DOHH2 (cell line): ENCODE measurements at regions not wholly inside any gene's neighbourhood (a gene's known extent, or its start where the extent isn't known, plus 50 kb on each side); places are given as distances from the start of the nearest gene placed in this dataset.

ENCODE experiments used
- CTCF ChIP-seq: fragments of 200-600 bp; sonication (generic); IDR thresholded peaks from one replicate; pipeline ENCODE4 v1.5.1; 2014; ENCODE audit warnings: antibody characterized with exemption, mild to moderate bottlenecking, low read depth, low read length; ENCODE audit not compliant: poor library complexity, severe bottlenecking
- EZH2phosphoT487 ChIP-seq: fragments of 200-600 bp; sonication (generic); IDR thresholded peaks from 2 replicates; pipeline ENCODE4 v1.6.1; 2017; ENCODE audit warnings: borderline replicate concordance, mild to moderate bottlenecking, antibody characterized with exemption, low read length, moderate library complexity, mixed read lengths

- TF ChIP-seq CTCF (no peak), EZH2phosphoT487 (no peak)
These were observed 1128.5 kb downstream of the TBL1XR1 start for GRCh38 chr3:176068750-176069149.
